ENCODE measurements at regions not wholly inside any gene's neighbourhood (a gene's known extent, or its start where the extent isn't known, plus 50 kb on each side); places are given as distances from the start of the nearest gene placed in this dataset.

DNA sequence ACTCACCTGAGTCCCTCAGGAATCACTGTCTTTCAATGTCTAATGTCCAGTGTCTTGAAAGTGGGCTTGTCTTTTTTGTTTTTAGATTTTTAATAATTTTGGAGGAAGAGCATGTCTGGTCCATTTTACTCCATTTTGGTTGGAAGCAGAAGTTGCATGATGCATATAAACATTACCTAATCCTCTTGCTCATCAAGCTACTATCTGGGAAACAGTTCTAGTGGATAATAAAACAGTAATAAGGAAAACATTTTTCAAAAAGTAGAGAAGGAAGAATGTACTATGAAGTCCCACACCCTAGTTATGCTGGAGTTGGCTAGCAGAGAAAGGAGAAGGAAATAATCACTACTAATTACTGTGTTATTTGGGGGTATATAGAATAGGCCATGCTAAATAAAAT lies 263.7 kb downstream of the ETAA1 start:
- Histone ChIP-seq H3K27ac (ENCODE audit: extremely low read length, insufficient read depth, low read length) (no peak overlapping the region), H2AFZ (ENCODE audit: low read length) (no peak overlapping the region), H4K20me1 (ENCODE audit: insufficient read depth, low read length) (no peaks in the 10 kb centered on the region), H3K36me3 (replicated peaks in 1 of 2; ENCODE audit: control insufficient read depth in 1 of 2, insufficient read depth in 2 of 2, low read length in 2 of 2) (no peaks in the 10 kb centered on the region), H3K9ac (ENCODE audit: insufficient read depth, low read depth, low read length) (no peak overlapping the region), H3K4me1 (ENCODE audit: insufficient read depth, low read length) (no peaks in the 10 kb centered on the region), H3K27me3 (ENCODE audit: control insufficient read depth in 1 of 2, insufficient read depth in 2 of 2, low read length in 2 of 2) (no peaks in the 10 kb centered on the region), H3K4me3 (replicated peaks in 1 of 3; ENCODE audit: insufficient read depth in 1 of 3, low read depth in 2 of 3, low read length in 3 of 3) (no peak overlapping the region), H3K79me2 (ENCODE audit: insufficient read depth, low read length) (no peaks in the 10 kb centered on the region), H3K4me2 (ENCODE audit: low read depth, low read length) (no peak overlapping the region), H3K9me3 (ENCODE audit: low read length) (no peaks in the 10 kb centered on the region)
- TF ChIP-seq, protein P1, sequence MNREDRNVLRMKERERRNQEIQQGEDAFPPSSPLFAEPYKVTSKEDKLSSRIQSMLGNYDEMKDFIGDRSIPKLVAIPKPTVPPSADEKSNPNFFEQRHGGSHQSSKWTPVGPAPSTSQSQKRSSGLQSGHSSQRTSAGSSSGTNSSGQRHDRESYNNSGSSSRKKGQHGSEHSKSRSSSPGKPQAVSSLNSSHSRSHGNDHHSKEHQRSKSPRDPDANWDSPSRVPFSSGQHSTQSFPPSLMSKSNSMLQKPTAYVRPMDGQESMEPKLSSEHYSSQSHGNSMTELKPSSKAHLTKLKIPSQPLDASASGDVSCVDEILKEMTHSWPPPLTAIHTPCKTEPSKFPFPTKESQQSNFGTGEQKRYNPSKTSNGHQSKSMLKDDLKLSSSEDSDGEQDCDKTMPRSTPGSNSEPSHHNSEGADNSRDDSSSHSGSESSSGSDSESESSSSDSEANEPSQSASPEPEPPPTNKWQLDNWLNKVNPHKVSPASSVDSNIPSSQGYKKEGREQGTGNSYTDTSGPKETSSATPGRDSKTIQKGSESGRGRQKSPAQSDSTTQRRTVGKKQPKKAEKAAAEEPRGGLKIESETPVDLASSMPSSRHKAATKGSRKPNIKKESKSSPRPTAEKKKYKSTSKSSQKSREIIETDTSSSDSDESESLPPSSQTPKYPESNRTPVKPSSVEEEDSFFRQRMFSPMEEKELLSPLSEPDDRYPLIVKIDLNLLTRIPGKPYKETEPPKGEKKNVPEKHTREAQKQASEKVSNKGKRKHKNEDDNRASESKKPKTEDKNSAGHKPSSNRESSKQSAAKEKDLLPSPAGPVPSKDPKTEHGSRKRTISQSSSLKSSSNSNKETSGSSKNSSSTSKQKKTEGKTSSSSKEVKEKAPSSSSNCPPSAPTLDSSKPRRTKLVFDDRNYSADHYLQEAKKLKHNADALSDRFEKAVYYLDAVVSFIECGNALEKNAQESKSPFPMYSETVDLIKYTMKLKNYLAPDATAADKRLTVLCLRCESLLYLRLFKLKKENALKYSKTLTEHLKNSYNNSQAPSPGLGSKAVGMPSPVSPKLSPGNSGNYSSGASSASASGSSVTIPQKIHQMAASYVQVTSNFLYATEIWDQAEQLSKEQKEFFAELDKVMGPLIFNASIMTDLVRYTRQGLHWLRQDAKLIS (CRISPR knock-in tag; IDR thresholded peaks at IDR 0.05) = no peak
- TF ChIP-seq NFE2L2 (IDR thresholded peaks at IDR 0.05; ENCODE audit: low read length) (no peak), PAWR (CRISPR knock-in tag; IDR thresholded peaks at IDR 0.05; ENCODE audit: borderline replicate concordance) (no peak), KDM3A (CRISPR knock-in tag; IDR thresholded peaks at IDR 0.05; ENCODE audit: low read depth) (no peak), CC2D1A (CRISPR knock-in tag; IDR thresholded peaks at IDR 0.05) (no peak), SCMH1 (CRISPR knock-in tag; IDR thresholded peaks at IDR 0.05; ENCODE audit: borderline replicate concordance) (no peak), ZNF33B (CRISPR knock-in tag; IDR thresholded peaks at IDR 0.05) (no peak), MBNL3 (CRISPR knock-in tag; conservative IDR thresholded peaks at IDR 0.05) (no peak), ZNF775 (CRISPR knock-in tag; IDR thresholded peaks at IDR 0.05; ENCODE audit: borderline replicate concordance) (no peak)
- TF ChIP-seq, protein P2, sequence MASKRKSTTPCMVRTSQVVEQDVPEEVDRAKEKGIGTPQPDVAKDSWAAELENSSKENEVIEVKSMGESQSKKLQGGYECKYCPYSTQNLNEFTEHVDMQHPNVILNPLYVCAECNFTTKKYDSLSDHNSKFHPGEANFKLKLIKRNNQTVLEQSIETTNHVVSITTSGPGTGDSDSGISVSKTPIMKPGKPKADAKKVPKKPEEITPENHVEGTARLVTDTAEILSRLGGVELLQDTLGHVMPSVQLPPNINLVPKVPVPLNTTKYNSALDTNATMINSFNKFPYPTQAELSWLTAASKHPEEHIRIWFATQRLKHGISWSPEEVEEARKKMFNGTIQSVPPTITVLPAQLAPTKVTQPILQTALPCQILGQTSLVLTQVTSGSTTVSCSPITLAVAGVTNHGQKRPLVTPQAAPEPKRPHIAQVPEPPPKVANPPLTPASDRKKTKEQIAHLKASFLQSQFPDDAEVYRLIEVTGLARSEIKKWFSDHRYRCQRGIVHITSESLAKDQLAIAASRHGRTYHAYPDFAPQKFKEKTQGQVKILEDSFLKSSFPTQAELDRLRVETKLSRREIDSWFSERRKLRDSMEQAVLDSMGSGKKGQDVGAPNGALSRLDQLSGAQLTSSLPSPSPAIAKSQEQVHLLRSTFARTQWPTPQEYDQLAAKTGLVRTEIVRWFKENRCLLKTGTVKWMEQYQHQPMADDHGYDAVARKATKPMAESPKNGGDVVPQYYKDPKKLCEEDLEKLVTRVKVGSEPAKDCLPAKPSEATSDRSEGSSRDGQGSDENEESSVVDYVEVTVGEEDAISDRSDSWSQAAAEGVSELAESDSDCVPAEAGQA (IDR thresholded peaks at IDR 0.05; ENCODE audit: low read depth) = no peak
- TF ChIP-seq, protein P2 (CRISPR knock-in tag; IDR thresholded peaks at IDR 0.05; ENCODE audit: borderline replicate concordance) = no peak
- TF ChIP-seq, protein P3, sequence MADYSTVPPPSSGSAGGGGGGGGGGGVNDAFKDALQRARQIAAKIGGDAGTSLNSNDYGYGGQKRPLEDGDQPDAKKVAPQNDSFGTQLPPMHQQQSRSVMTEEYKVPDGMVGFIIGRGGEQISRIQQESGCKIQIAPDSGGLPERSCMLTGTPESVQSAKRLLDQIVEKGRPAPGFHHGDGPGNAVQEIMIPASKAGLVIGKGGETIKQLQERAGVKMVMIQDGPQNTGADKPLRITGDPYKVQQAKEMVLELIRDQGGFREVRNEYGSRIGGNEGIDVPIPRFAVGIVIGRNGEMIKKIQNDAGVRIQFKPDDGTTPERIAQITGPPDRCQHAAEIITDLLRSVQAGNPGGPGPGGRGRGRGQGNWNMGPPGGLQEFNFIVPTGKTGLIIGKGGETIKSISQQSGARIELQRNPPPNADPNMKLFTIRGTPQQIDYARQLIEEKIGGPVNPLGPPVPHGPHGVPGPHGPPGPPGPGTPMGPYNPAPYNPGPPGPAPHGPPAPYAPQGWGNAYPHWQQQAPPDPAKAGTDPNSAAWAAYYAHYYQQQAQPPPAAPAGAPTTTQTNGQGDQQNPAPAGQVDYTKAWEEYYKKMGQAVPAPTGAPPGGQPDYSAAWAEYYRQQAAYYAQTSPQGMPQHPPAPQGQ (CRISPR knock-in tag; IDR thresholded peaks at IDR 0.05; ENCODE audit: borderline replicate concordance) = no peak
- TF ChIP-seq, protein P4, sequence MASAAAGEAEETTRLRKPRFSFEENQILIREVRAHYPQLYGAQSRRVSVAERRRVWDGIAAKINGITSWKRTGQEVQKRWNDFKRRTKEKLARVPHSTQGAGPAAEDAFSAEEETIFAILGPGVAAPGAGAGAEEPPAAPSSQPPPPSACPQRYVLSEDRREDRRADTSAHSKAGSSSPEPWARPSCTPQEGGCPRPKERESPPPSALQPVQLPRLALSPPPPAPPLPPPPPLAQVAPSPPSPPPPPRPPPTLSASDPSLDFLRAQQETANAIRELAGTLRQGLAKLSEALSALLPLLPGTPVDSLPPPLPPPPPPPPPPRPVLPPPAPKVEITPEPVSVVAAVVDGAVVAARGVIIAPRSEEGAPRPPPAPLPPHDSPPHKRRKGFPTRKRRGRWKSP (CRISPR knock-in tag; IDR thresholded peaks at IDR 0.05) = no peak
- no TSS peak for BruUV-seq (replicated peaks)
- in situ Hi-C loops (cut with HindIII; ENCODE audit: extremely low pct_ligation_motif_present, low pct_unique_long_range_greater_than_20kb) (no loop called here), intact Hi-C loops (cut with micrococcal nuclease; ENCODE audit: unreplicated experiment) (no loop called here)
- DNase-seq (ENCODE audit: low spot score) (no peak), ATAC-seq (no peak), FAIRE-seq (no peak)
- POLR2A ChIA-PET = no interaction called here
- CTCF ChIA-PET (ENCODE audit: low intra/inter-chr PET ratio, low total read pairs) = no interaction called here
